ENCODE measurements at regions not wholly inside any gene's neighbourhood (a gene's known extent, or its start where the extent isn't known, plus 50 kb on each side); places are given as distances from the start of the nearest gene placed in this dataset.
"Not testable (repeated sequence)": the region's sequence is repeated elsewhere in the genome, so short reads cannot be mapped to it uniquely, and the experiment has no call there.

GRCh38 chr6:128601060-128601459, 80.7 kb upstream of the PTPRK start:
- no peak overlapping the region for H3K27ac Mint-ChIP-seq
- no peaks in the 10 kb centered on the region for H3K4me1 Mint-ChIP-seq
- peaks cover 2% of the 10 kb centered on the region for H3K9me3 Mint-ChIP-seq
- H3K27me3 Mint-ChIP-seq, result no peaks in the 10 kb centered on the region
- H3K4me3 Mint-ChIP-seq, result no peak overlapping the region
- no peak for ATAC-seq
- no peaks in the 10 kb centered on the region for H3K36me3 Mint-ChIP-seq

GRCh38 chr6:128600397-128600951, 80.1 kb upstream of the PTPRK start:
- no peaks in the 10 kb centered on the region for H3K36me3 Mint-ChIP-seq
- no peak overlapping the region for H3K27ac Mint-ChIP-seq
- ATAC-seq, result no peak
- H3K9me3 Mint-ChIP-seq, result peaks cover 2% of the 10 kb centered on the region
- no peaks in the 10 kb centered on the region for H3K4me1 Mint-ChIP-seq
- H3K4me3 Mint-ChIP-seq, result no peak overlapping the region
- H3K27me3 Mint-ChIP-seq, result no peaks in the 10 kb centered on the region

- Mint-ChIP-seq H3K36me3 (no peaks in the 10 kb centered on the region), H3K4me3 (no peak overlapping the region), H3K27me3 (no peaks in the 10 kb centered on the region), H3K9me3 (peaks cover under 1% of the 10 kb centered on the region), H3K4me1 (no peaks in the 10 kb centered on the region), H3K27ac (no peak overlapping the region)
- no peak for ATAC-seq
Observed at GRCh38 chr6:128599036-128599435, 78.6 kb upstream of the PTPRK start.

- H3K36me3 Mint-ChIP-seq, result no peaks in the 10 kb centered on the region
- no peaks in the 10 kb centered on the region for H3K9me3 Mint-ChIP-seq
- no peak overlapping the region for H3K4me3 Mint-ChIP-seq
- no peak overlapping the region for H3K27ac Mint-ChIP-seq
- H3K27me3 Mint-ChIP-seq, result no peaks in the 10 kb centered on the region
- no peaks in the 10 kb centered on the region for H3K4me1 Mint-ChIP-seq
- no peak for ATAC-seq
Observed at GRCh38 chr6:128598571-128598970, 78.2 kb upstream of the PTPRK start.

GRCh38 chr6:128597956-128598355, 77.6 kb upstream of the PTPRK start:
- Mint-ChIP-seq H3K4me1 (no peaks in the 10 kb centered on the region), H3K27me3 (no peaks in the 10 kb centered on the region), H3K27ac (no peak overlapping the region), H3K9me3 (no peaks in the 10 kb centered on the region), H3K4me3 (no peak overlapping the region), H3K36me3 (no peaks in the 10 kb centered on the region)
- no peak for ATAC-seq

- H3K4me1 Mint-ChIP-seq, result no peaks in the 10 kb centered on the region
- H3K27ac Mint-ChIP-seq, result no peak overlapping the region
- ATAC-seq, result no peak
- peaks cover 1% of the 10 kb centered on the region for H3K9me3 Mint-ChIP-seq
- no peaks in the 10 kb centered on the region for H3K27me3 Mint-ChIP-seq
- H3K4me3 Mint-ChIP-seq, result no peak overlapping the region
- no peaks in the 10 kb centered on the region for H3K36me3 Mint-ChIP-seq
Observed at GRCh38 chr6:128597004-128597403, 76.6 kb upstream of the PTPRK start.

GRCh38 chr6:128595544-128595943, 75.1 kb upstream of the PTPRK start:
- peaks cover 12% of the 10 kb centered on the region for H3K9me3 Mint-ChIP-seq
- H3K27me3 Mint-ChIP-seq, result no peaks in the 10 kb centered on the region
- no peak for ATAC-seq
- no peaks in the 10 kb centered on the region for H3K36me3 Mint-ChIP-seq
- no peak overlapping the region for H3K4me3 Mint-ChIP-seq
- no peaks in the 10 kb centered on the region for H3K4me1 Mint-ChIP-seq
- no peak overlapping the region for H3K27ac Mint-ChIP-seq

- no peak for ATAC-seq
- H3K4me3 Mint-ChIP-seq, result no peak overlapping the region
- peaks cover 7% of the 10 kb centered on the region for H3K9me3 Mint-ChIP-seq
- H3K27ac Mint-ChIP-seq, result no peak overlapping the region
- no peaks in the 10 kb centered on the region for H3K36me3 Mint-ChIP-seq
- no peaks in the 10 kb centered on the region for H3K4me1 Mint-ChIP-seq
- no peaks in the 10 kb centered on the region for H3K27me3 Mint-ChIP-seq
Observed at GRCh38 chr6:128586095-128586494, 65.7 kb upstream of the PTPRK start.

- peaks cover 4% of the 10 kb centered on the region for H3K9me3 Mint-ChIP-seq
- H3K4me3 Mint-ChIP-seq, result no peak overlapping the region
- no peaks in the 10 kb centered on the region for H3K36me3 Mint-ChIP-seq
- peaks cover 5% of the 10 kb centered on the region for H3K4me1 Mint-ChIP-seq
- H3K27me3 Mint-ChIP-seq, result no peaks in the 10 kb centered on the region
- peak; percentile 24 for ATAC-seq
- H3K27ac Mint-ChIP-seq, result no peak overlapping the region
Observed at GRCh38 chr6:128580224-128581110, 60.1 kb upstream of the PTPRK start.

- H3K4me1 Mint-ChIP-seq, H3K27ac Mint-ChIP-seq, H3K4me3 Mint-ChIP-seq, H3K9me3 Mint-ChIP-seq, H3K36me3 Mint-ChIP-seq, ATAC-seq, H3K27me3 Mint-ChIP-seq: not testable (repeated sequence)
Observed at GRCh38 chr6:128575254-128575653, 54.9 kb upstream of the PTPRK start.

GRCh38 chr6:128574402-128574801, 54.0 kb upstream of the PTPRK start:
- Mint-ChIP-seq H3K36me3 (no peaks in the 10 kb centered on the region), H3K9me3 (peaks cover 3% of the 10 kb centered on the region), H3K27ac (no peak overlapping the region), H3K4me1 (peaks cover 5% of the 10 kb centered on the region), H3K4me3 (no peak overlapping the region), H3K27me3 (no peaks in the 10 kb centered on the region)
- ATAC-seq, result no peak

- Mint-ChIP-seq H3K36me3 (no peaks in the 10 kb centered on the region), H3K4me3 (no peak overlapping the region), H3K27ac (no peak overlapping the region)
Observed at GRCh38 chr6:128573036-128573435, 52.6 kb upstream of the PTPRK start.

GRCh38 chr6:128572294-128572693, 51.9 kb upstream of the PTPRK start:
- Mint-ChIP-seq H3K27ac (no peak overlapping the region), H3K27me3 (no peaks in the 10 kb centered on the region), H3K36me3 (no peaks in the 10 kb centered on the region), H3K4me1 (peaks cover 5% of the 10 kb centered on the region), H3K9me3 (peaks cover 3% of the 10 kb centered on the region), H3K4me3 (no peak overlapping the region)
- no peak for ATAC-seq

More at GRCh38 chr6:128573036-128573435, 52.6 kb upstream of the PTPRK start:
- Mint-ChIP-seq H3K4me1 (peaks cover 5% of the 10 kb centered on the region), H3K9me3 (peaks cover 3% of the 10 kb centered on the region), H3K27me3 (no peaks in the 10 kb centered on the region)
- no peak for ATAC-seq

- H3K4me3 Mint-ChIP-seq, result no peak overlapping the region
- H3K36me3 Mint-ChIP-seq, result no peaks in the 10 kb centered on the region
- no peak for ATAC-seq
- peaks cover 3% of the 10 kb centered on the region for H3K9me3 Mint-ChIP-seq
- H3K27me3 Mint-ChIP-seq, result no peaks in the 10 kb centered on the region
- H3K4me1 Mint-ChIP-seq, result no peaks in the 10 kb centered on the region
- no peak overlapping the region for H3K27ac Mint-ChIP-seq
Observed at GRCh38 chr6:128570680-128571063, 50.3 kb upstream of the PTPRK start.

GRCh38 chr6:128569732-128570679, 49.6 kb upstream of the PTPRK start:
- Mint-ChIP-seq H3K4me1 (no peaks in the 10 kb centered on the region), H3K9me3 (peaks cover 3% of the 10 kb centered on the region), H3K4me3 (no peak overlapping the region), H3K36me3 (no peaks in the 10 kb centered on the region), H3K27me3 (no peaks in the 10 kb centered on the region), H3K27ac (no peak overlapping the region)
- no peak for ATAC-seq
